Omental fat pad (tissue), 3 donors: ENCODE measurements at regions not wholly inside any gene's neighbourhood (a gene's known extent, or its start where the extent isn't known, plus 50 kb on each side); places are given as distances from the start of the nearest gene placed in this dataset.

Source experiments
- ATAC-seq: fragments of 150-250 bp; one replicate; pipeline ENCODE4 v1.9.1; 2016; ENCODE audit warnings: mild to moderate bottlenecking, moderate library complexity; ENCODE audit not compliant: low FRiP score
- DNase-seq: peaks from one replicate; pipeline ENCODE4 v3.0.0-alpha.2; 2019; ENCODE audit warnings: low spot score
- CTCF ChIP-seq, 3 donors: fragments of 450-650 bp; IDR thresholded peaks; one replicate each; pipeline ENCODE4 v1.5.1; 2016 to 2017; ENCODE audit warnings: antibody characterized with exemption in 3 of 3, mild to moderate bottlenecking in 3 of 3, moderate library complexity in 2 of 3

- ATAC-seq, result no peak
- TF ChIP-seq CTCF (IDR thresholded peaks at IDR 0.05), result no peak
- no peak for DNase-seq
Observed at GRCh38 chr17:34168989-34169388, 86.1 kb upstream of the CCL2 start.

- DNase-seq (no peak), ATAC-seq (no peak)
- TF ChIP-seq CTCF (IDR thresholded peaks at IDR 0.05), result no peak
Observed at GRCh38 chr17:34169496-34169895, 85.6 kb upstream of the CCL2 start.

GRCh38 chr17:34171245-34171818, 83.8 kb upstream of the CCL2 start:
- TF ChIP-seq CTCF (IDR thresholded peaks at IDR 0.05), result peak in 1 of 3 donors; percentile 32
- ATAC-seq, result no peak
- peak; percentile 38 for DNase-seq

- no peak for DNase-seq
- no peak for TF ChIP-seq CTCF (IDR thresholded peaks at IDR 0.05)
- no peak for ATAC-seq
Observed at GRCh38 chr17:34172390-34172918, 82.6 kb upstream of the CCL2 start.

GRCh38 chr17:34173241-34173640, 81.8 kb upstream of the CCL2 start:
- DNase-seq (no peak), ATAC-seq (peak; percentile 41)
- no peak for TF ChIP-seq CTCF (IDR thresholded peaks at IDR 0.05)

- TF ChIP-seq CTCF (IDR thresholded peaks at IDR 0.05), result no peak
- no peak for DNase-seq
- no peak for ATAC-seq
Observed at GRCh38 chr17:34174496-34174895, 80.6 kb upstream of the CCL2 start.

- ATAC-seq (no peak), DNase-seq (no peak)
- TF ChIP-seq CTCF (IDR thresholded peaks at IDR 0.05), result no peak
Observed at GRCh38 chr17:34176440-34176839, 78.6 kb upstream of the CCL2 start.
